NT2/D1 (cell line): ENCODE measurements at regions not wholly inside any gene's neighbourhood (a gene's known extent, or its start where the extent isn't known, plus 50 kb on each side); places are given as distances from the start of the nearest gene placed in this dataset.

ENCODE experiments used
- SUZ12 ChIP-seq: IDR thresholded peaks from 2 replicates; pipeline ENCODE4 v1.6.1; 2011; ENCODE audit not compliant: insufficient read length, insufficient read depth; ENCODE audit errors: extremely low read depth
- YY1 ChIP-seq: IDR thresholded peaks from 2 replicates; pipeline ENCODE4 v1.6.1; 2011; ENCODE audit not compliant: insufficient read length, insufficient read depth
- ZNF274 ChIP-seq: IDR thresholded peaks from 2 replicates; pipeline ENCODE4 v1.6.1; 2011; ENCODE audit warnings: mild to moderate bottlenecking, low read depth, low read length

- TF ChIP-seq YY1 (no peak), SUZ12 (no peak), ZNF274 (no peak)
These were observed 362.9 kb upstream of the FSIP2 start for GRCh38 chr2:185375731-185376130.
